Adipocyte (in vitro differentiated cells): ENCODE measurements at regions not wholly inside any gene's neighbourhood (a gene's known extent, or its start where the extent isn't known, plus 50 kb on each side); places are given as distances from the start of the nearest gene placed in this dataset.
"Not testable (repeated sequence)": the region's sequence is repeated elsewhere in the genome, so short reads cannot be mapped to it uniquely, and the experiment has no call there.

ENCODE experiments used
- DNase-seq: peaks from one replicate; pipeline ENCODE4 v3.0.0-alpha.2; 2015; ENCODE audit warnings: low read depth
- H3K27me3 ChIP-seq: replicated peaks from 2 replicates; pipeline ENCODE4 v1.7.0; 2013; ENCODE audit warnings: mild to moderate bottlenecking, low read length, moderate library complexity; ENCODE audit not compliant: control insufficient read depth, insufficient read depth
- H3K36me3 ChIP-seq: 2 replicates; pipeline ENCODE4 v1.7.0; 2013; ENCODE audit warnings: low read length, mild to moderate bottlenecking, moderate library complexity; ENCODE audit not compliant: control insufficient read depth, insufficient read depth, severe bottlenecking
- H3K4me1 ChIP-seq: 2 replicates; pipeline ENCODE4 v1.7.0; 2013; ENCODE audit warnings: mild to moderate bottlenecking, low read length, moderate library complexity; ENCODE audit not compliant: control insufficient read depth, insufficient read depth
- H3K4me3 ChIP-seq: 2 replicates; pipeline ENCODE4 v1.7.0; 2013; ENCODE audit warnings: mild to moderate bottlenecking, low read length, moderate library complexity
- H3K9ac ChIP-seq: 2 replicates; pipeline ENCODE4 v1.7.0; 2013; ENCODE audit warnings: mild to moderate bottlenecking, low read length, moderate library complexity
- H3K9me3 ChIP-seq: 2 replicates; pipeline ENCODE4 v1.7.0; 2013; ENCODE audit warnings: mild to moderate bottlenecking, low read length, moderate library complexity; ENCODE audit not compliant: control insufficient read depth

GRCh38 chr20:25848222-25848621, 151.6 kb upstream of the ZNF337 start:
- no peaks in the 10 kb centered on the region for H3K36me3 ChIP-seq
- no peak for DNase-seq

GRCh38 chr20:25844640-25845039, 148.0 kb upstream of the ZNF337 start:
- DNase-seq, H3K27me3 ChIP-seq, H3K36me3 ChIP-seq, H3K9me3 ChIP-seq, H3K9ac ChIP-seq, H3K4me3 ChIP-seq, H3K4me1 ChIP-seq: not testable (repeated sequence)

More at GRCh38 chr20:25848222-25848621, 151.6 kb upstream of the ZNF337 start:
- Histone ChIP-seq H3K4me3 (no peak overlapping the region), H3K4me1 (peaks cover 6% of the 10 kb centered on the region), H3K9ac (no peak overlapping the region), H3K27me3 (no peaks in the 10 kb centered on the region), H3K9me3 (no peaks in the 10 kb centered on the region)

GRCh38 chr20:25813511-25813910, 116.9 kb upstream of the ZNF337 start:
- H3K36me3 ChIP-seq, H3K4me3 ChIP-seq, DNase-seq, H3K9me3 ChIP-seq, H3K9ac ChIP-seq, H3K27me3 ChIP-seq, H3K4me1 ChIP-seq: not testable (repeated sequence)

GRCh38 chr20:25798174-25798993, 101.7 kb upstream of the ZNF337 start:
- not testable (repeated sequence) for H3K36me3 ChIP-seq, H3K4me3 ChIP-seq, DNase-seq, H3K9me3 ChIP-seq, H3K27me3 ChIP-seq, H3K4me1 ChIP-seq, H3K9ac ChIP-seq

- not testable (repeated sequence) for H3K36me3 ChIP-seq, H3K9me3 ChIP-seq, DNase-seq
Measured at GRCh38 chr20:25797062-25797461, 100.4 kb upstream of the ZNF337 start.

GRCh38 chr20:25777241-25777640, 80.6 kb upstream of the ZNF337 start:
- H3K4me1 ChIP-seq, H3K9ac ChIP-seq, H3K27me3 ChIP-seq, H3K4me3 ChIP-seq, H3K36me3 ChIP-seq, DNase-seq, H3K9me3 ChIP-seq: not testable (repeated sequence)

More at GRCh38 chr20:25797062-25797461, 100.4 kb upstream of the ZNF337 start:
- not testable (repeated sequence) for H3K4me1 ChIP-seq, H3K27me3 ChIP-seq, H3K4me3 ChIP-seq, H3K9ac ChIP-seq

GRCh38 chr20:25774711-25775110, 78.1 kb upstream of the ZNF337 start:
- H3K27me3 ChIP-seq, H3K9me3 ChIP-seq, H3K4me1 ChIP-seq, DNase-seq, H3K4me3 ChIP-seq, H3K9ac ChIP-seq, H3K36me3 ChIP-seq: not testable (repeated sequence)

- not testable (repeated sequence) for DNase-seq, H3K36me3 ChIP-seq, H3K9me3 ChIP-seq, H3K4me3 ChIP-seq, H3K4me1 ChIP-seq, H3K9ac ChIP-seq, H3K27me3 ChIP-seq
Measured at GRCh38 chr20:25774203-25774602, 77.5 kb upstream of the ZNF337 start.

- not testable (repeated sequence) for H3K4me3 ChIP-seq, H3K9ac ChIP-seq, H3K4me1 ChIP-seq, H3K9me3 ChIP-seq, H3K27me3 ChIP-seq, H3K36me3 ChIP-seq, DNase-seq
Measured at GRCh38 chr20:25772437-25772836, 75.8 kb upstream of the ZNF337 start.

- H3K9me3 ChIP-seq, H3K4me1 ChIP-seq, H3K27me3 ChIP-seq, H3K9ac ChIP-seq, H3K4me3 ChIP-seq, DNase-seq, H3K36me3 ChIP-seq: not testable (repeated sequence)
Measured at GRCh38 chr20:25771818-25772217, 75.2 kb upstream of the ZNF337 start.

GRCh38 chr20:25761596-25761995, 64.9 kb upstream of the ZNF337 start:
- Histone ChIP-seq H3K36me3 (no peaks in the 10 kb centered on the region), H3K27me3 (no peaks in the 10 kb centered on the region), H3K4me1 (no peaks in the 10 kb centered on the region), H3K9ac (no peak overlapping the region), H3K4me3 (no peak overlapping the region), H3K9me3 (no peaks in the 10 kb centered on the region)
- no peak for DNase-seq

- not testable (repeated sequence) for H3K4me3 ChIP-seq, H3K9me3 ChIP-seq, H3K36me3 ChIP-seq, H3K27me3 ChIP-seq, H3K4me1 ChIP-seq, DNase-seq, H3K9ac ChIP-seq
Measured at GRCh38 chr20:25761046-25761445, 64.4 kb upstream of the ZNF337 start.
